Stimulated activated CD4-positive, alpha-beta T cell treated with anti-CD3 and anti-CD28 coated beads, Interleukin-1b, Interleukin-23, amount 100 ng/mL, for 48 hours (primary cell): ENCODE measurements at regions not wholly inside any gene's neighbourhood (a gene's known extent, or its start where the extent isn't known, plus 50 kb on each side); places are given as distances from the start of the nearest gene placed in this dataset.

ENCODE experiments used
- DNase-seq: peaks from one replicate; pipeline ENCODE4 v3.0.0-alpha.2; 2020

DNA sequence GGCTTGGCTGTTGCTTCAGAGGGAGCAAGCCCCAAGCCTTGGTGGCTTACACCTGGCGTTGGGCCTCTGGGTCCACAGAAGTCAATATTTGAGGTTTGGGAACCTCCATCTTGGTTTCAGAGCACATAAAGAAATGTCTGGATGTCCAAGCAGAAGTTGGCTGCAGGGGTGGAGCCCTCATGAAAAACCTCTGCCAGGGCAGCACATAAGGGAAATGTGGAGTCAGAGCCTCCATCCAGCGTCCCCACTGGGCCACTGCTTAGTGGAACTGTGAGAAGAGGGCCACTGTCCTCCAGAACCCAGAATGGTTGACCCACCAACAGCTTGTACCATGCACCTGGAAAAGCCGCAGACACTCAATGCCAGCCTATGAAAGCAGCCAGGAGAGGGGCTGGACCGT lies 573.5 kb upstream of the ZWINT start:
- no peak for DNase-seq

DNA sequence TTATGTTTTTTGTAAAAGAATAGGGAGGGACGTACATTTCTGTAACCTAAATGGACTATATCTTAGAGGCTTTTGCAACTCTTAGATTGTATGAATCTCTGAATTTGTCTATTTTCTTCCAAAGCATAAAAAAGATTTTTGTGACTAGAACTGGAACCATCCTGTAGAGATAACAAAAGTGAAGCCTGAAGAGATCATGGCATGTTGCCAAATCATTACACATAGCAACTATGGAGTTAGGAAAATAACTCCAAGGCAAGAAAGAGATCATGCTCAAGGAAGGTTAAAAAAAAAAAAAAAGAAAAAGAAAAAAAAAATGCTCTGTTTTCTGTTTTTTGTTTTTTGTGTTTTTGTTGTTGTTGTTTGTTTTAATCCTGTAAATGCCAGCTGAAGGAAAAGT lies 567.7 kb upstream of the ZWINT start:
- DNase-seq, result no peak

DNA sequence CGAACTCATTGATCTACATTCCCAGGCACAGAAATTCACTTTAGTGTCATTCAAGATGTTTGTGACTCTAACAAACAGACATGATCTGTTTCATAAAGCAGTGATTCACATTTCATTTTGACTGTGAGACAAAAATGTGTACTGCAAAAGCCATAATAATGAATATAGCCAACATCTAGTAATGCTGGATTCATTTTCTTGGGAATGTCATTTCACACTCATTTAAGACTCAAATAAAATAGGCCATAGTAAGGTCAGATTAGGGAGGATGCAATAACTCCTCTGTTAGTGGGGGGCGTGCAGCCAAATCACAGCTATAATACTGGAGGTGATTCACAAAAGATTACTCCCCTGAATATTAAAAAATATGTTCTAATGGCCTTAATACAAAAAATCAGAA lies 566.6 kb upstream of the ZWINT start:
- DNase-seq, result no peak

DNA sequence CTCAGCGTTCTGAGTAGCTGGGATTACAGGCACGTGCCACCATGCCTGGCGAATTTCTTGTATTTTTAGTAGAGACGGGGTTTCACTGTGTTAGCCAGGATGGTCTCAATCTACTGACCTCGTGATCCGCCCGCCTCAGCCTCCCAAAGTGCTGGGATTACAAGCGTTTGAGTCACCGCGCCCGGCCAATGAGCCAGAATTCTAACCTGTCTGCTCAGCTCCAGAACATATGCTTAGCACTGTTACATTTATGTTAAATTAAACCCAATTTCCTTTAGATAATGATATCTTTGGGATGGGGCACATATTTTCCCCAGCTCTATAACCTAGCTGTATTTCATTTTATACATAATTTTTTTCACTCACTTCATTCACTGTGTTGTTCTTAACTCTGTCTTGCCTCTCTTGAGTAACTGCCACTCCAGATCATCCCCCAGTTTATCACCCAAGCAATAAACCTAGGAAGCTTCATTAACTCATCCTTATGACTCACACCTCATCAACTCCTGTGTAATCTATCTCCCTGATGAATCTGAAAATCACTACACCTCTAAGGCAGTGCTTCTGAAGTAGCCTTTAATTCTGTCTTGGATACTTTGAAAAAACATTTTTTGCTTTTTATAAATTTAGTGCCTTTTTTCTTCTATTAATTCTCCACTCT lies 559.7 kb upstream of the ZWINT start:
- no peak for DNase-seq

DNA sequence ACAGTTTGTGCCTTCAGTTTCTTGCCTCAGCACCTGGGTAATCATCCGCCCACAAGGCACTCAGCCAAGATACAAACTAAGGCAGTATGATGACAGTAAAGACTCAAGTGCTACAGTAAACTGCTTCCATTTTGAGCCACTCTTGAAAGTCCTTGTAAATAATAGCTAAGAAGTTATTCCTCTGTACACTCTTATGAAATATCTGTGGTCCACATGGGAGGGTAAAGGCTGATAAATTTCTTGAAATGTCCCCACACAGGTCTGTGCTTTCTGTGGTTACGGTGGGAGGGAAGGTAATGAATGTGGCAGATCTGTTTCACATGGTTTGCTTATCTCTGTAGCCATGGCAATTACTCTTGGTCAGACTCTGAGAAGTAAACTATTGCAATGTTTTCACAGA lies 551.0 kb upstream of the ZWINT start:
- DNase-seq, result no peak

DNA sequence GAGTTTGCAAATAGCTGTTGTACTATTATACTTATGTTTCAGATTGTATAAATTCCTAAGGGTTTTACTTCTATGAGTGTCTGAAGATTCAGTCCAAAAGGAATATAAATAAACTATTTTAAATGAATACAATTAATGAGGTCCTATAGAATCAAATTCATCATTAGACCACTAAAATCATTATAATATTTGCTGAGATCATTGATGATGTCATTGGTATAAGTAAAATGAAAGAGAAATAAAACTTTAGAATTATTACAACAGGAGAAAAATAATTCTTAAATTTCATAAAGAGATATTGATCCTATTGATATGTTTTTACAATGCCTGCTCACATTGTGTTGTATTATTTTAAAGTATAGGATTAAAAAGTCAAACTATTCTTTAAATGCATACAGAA lies 544.0 kb upstream of the ZWINT start:
- no peak for DNase-seq

DNA sequence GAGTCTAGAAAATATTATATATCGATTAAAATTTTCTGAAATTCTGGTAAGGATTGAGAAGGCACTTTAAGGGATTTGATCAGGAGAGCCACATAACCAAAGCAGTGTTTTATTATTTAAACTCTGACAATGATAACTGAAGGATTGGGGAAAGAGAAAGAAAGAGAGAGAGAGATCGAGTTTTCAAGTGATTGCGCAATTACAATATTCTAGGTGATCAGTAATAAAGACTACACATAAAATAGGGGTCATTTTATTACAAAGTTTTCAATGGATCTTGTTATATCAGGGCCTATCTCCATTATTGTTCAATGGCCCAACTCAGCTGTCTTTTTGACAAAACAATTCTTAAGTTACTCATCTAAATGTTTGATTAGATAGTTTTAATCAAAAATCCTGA lies 541.5 kb upstream of the ZWINT start:
- no peak for DNase-seq

DNA sequence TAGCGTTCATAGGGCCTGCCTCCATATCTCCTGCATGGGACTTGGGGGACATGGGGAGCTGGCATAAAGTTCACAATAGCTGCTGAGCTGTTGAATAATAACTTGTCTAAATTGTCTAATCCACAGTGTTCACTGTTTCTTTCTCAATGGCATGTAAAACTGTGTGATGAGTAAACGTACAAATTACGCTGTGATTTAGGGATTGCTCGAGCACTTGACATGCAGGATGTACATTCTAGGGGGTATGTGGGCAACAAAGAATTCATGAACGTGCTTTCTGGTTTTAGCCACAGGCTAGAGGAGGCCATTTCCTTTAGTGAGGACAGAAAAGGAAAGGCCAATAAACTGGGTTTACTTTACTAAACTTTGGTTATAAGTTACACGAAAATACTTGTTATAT lies 534.2 kb upstream of the ZWINT start:
- no peak for DNase-seq

DNA sequence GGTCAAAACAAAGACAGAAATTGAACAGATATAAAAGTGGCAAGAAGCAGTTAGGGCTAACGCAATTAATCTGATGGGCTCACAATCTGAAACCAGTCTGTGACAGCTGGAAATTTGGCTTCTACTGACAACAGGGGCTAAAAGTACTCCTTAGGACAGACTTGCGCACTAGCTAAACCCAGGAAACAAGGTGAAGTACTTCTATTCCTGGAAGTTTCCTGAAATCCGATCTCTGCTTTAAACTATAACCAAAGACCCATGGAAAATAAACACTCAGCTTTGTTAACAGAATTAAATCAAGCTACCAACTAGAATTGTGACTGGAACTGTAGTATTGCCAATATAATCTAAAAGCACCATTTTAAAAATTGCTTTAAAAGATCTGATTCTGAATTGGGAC lies 520.2 kb upstream of the ZWINT start:
- DNase-seq, result no peak

DNA sequence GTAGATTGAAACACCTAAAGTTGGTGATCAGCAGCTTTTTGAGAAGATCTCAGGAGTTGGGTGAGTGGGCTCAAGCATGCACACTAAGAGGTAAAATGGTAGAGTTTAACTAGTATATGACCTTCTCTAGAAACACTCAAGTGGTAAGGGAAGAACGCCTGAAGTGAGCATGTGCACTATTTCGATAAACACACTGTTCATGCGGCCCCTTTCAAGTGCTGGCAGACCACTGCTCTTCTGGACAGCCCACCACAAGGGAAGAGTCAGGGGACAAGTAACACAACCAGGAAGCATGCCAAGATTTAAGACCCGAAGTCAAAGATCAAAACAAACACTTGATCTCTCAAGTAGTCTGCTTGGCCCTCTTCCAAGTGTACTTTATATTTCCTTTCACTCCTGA lies 519.5 kb upstream of the ZWINT start:
- no peak for DNase-seq

DNA sequence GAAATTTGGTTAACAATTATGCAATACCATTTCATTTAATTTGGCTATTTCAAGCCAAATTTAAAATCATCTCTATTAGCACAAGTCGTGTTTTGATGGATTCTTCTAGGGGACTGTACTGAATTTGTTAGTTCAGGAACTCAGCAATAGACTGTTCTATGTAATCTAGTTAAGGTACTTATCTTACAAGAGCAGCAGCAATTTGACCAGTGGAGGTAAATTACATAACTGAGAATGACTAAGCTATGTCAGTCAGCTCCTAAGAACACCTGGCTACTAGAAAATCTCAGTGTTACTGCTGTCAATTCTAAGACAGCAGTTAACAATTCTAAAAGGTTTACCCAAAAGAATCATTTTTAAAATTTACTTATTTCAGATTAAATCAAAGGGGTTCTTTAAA lies 513.9 kb upstream of the ZWINT start:
- no peak for DNase-seq

DNA sequence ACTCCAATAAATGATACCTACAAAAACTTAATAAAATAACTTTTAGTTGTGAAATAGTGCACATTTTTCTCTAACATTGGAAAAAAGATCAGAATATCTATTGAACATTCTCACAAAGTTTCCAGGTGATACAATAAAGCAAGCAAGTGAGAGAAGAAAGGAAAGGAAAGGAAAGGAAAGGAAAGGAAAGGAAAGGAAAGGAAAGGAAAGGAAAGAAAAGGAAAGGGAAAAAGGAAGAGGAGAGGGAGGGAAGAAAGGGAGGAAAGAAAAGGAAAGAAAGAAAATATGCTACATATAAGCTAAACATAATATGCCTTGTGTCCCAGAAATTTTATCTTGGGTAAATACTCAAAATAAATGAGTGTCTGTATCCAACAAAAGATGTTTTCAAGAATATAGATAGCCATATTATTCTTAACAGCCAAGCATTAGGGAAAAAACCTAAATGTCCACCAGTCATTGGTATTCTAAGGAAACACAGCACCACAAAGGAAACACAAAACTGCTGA lies 510.2 kb upstream of the ZWINT start:
- DNase-seq, result no peak

DNA sequence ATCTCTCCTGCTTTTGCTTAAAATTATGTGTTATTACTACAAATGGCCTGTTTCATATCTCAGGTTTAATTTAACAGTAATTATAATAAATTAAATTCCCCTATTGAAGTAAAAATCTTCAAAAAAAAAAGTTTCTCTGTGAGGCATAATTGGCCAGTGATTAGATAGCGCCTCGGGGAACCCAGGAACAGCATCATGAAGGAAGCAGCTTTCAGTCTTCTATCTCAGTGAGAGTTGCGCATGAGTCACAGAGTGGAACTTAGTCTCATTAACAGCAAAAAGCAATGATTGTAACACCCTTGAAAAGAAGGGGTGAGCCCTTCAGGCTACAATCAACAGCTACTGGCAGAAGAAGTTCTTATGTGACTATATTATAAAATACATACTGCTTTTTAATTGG lies 506.2 kb upstream of the ZWINT start:
- DNase-seq, result no peak

DNA sequence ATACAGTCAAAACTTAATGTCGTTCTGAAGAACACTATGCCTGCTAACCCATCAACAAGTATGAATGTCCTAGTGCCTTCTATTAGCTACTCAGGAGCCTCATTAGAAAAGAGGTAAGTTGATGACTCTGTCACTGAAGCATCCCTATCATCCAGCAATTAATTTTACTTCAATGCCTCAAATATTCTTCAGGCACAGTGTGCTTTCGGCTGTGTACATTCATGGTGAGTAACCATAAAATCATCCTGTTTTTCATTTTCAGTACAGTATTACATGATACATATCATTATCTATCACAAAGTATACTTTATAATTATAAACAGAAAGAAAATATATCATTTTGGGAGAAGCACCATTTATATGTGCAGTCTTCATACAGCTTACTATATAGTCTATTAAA lies 495.5 kb upstream of the ZWINT start:
- DNase-seq, result no peak

DNA sequence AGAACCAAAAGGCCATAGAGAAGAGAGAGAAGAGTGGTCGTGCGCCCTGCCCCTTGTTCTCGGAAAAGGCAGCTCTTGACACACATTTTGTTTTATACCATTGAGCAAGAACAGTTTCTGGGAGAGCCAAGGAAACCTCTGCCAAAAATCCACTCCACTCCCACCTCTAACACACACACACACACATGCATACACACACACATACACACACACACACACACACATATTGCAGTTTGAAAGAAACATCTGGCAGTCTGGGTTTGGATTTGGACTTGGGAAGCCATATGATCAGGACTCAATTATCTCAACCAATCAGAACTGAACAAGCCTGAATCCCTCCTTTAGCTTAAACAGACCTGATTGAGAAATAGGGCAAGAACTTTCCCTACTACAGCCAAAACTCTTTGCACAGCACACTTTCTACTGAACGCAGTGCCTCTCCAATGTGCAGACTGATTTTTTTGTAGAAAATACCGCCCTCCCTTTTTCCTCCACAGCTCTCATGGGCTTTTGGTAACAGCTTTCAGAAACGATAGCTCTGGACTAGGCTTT lies 484.0 kb upstream of the ZWINT start:
- DNase-seq, result no peak

DNA sequence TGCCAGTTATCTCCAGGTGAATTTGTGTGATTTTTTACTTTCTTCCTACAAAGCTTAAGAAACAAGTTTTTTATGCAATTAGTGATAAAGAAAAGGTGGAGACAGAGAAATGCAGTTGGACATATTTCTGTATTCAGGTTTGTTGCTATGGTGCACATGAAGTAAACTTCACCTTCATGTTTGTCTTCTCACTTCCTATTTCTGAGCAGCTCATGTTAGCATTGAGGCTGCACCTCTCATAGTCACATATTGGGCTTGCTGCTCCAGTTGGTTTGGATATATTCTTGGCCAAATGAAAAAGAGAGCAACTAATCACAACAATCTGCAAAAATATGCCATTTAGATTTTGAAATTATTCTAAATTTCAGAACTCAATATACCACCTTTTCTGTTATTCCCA lies 475.6 kb upstream of the ZWINT start:
- DNase-seq, result no peak

DNA sequence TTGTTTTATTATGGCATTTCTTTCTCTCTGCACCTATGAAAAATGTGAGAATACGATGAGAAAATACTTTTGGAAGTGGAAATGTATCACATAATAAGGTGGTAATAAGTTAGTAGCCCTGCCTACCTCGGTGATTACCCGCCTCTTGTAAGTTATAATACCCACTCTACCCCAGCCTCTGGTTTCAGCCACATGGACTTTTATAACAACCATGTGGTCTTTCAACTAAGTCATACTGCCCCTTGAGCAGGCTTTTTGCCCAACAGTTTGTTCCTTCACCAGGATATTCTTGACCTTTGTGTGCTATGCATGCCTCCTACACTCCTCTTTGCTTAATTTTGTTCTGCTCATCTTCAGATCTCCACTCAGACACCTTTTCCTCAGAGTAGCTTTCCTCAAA lies 470.6 kb upstream of the ZWINT start:
- no peak for DNase-seq

DNA sequence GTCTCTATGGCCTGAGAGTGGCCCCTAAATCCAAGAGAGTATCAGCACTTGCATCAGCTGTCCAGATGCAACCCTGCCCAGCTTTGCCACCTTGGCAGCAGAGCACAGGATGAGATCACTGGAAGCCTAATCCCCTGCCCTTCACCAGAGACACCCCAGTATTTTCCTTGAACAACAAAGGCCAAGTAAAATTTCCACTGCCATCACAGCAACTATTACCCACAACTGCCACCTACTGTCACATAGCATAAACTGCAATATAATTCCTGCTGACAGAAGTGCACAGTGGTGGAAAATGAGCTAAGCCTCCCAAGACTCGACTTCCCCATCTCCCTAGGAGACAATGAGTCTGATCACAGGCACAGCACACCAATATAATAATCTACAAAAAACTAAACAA lies 462.8 kb upstream of the ZWINT start:
- no peak for DNase-seq

DNA sequence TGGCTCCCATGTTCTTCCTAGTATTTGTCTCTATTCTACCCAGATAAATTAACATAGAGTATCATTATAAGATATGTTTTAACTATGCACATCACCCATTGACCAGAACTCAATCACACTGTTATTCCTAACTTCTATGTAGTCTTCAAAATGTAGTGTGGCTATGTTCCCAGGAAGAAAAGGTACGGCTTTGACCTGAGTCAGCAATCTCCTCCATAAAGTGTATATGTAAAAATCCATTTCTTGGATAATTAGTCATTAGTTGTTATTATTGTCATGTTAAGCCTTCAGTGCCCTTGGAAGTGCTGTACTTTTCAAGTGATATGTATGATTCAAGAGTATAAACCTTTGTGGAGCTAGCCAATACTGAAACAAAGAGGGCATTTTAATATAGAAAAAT lies 444.0 kb upstream of the ZWINT start:
- DNase-seq, result no peak

DNA sequence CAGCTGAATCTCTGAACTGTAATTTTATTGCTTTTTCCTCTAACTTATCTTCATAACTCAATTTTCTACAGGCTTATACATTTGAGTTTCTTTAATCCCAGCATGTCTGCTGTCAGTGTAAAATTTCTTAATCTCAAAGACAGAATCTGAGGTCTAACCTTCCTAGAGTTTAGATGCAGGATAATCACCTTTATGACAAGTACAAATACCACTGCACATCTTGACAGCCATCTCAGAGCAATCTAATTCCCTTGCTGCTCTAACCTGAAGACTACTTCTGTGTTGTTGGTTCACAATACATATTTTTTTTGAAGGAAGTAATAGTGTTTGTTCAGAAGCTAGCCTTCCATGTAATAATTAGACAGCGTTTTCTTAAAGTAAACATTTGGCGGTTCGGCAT lies 424.2 kb upstream of the ZWINT start:
- DNase-seq, result no peak

DNA sequence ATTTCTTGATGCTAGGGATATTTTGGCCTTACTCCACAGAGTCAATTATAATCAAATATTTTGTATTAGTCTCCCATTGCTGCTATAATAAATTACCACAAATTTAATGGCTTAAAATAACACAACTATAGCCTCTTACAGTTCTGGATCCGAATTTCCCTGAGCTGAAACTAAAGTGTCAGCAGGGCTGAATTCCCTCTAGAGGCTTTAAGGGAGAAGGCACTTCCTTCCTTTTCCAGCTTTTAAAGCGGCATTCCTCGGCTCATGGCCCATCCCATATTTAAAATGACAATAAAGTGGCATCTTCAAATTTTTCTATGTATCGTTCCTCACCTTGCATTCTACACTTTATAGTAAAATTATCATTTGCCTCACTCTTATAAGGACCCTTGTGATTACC lies 421.4 kb upstream of the ZWINT start:
- no peak for DNase-seq

DNA sequence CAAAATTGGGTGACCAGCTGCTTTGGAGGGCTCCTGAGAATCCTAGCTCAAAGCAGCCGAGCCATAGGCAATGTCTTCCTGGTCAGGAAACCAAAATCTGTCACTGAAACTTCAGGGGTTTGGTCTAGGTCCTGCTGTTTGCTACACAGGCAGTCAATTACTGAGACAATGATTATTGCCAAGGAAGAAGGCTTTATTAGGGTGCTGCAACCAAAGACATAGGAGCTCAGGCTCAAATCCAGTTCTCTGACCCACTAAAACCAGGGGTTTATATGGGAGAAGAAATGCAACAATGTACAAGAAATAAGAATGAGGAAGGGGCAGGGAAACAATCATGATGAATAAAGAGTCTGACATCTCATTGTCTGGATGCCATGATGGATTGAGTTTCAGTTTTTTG lies 410.3 kb upstream of the ZWINT start:
- DNase-seq, result no peak

DNA sequence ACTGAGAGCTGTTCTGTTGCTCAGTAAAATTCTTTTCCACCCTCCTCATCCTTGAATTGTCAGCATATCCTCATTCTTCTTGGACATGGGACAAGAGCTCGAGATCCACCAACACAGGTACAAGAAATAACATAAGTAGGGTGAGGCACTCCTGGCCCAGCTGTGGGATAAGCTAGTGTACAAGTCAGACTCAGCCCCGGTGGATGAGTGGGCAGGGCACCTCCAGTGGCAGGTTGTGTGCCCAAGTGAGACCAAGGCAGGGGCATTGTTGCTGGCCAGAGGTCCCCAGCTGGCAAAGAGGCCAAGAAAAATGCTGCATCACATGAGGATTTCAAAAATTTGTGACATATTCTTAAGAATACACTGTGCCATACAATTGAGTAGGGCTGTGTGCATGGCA lies 402.0 kb upstream of the ZWINT start:
- no peak for DNase-seq

DNA sequence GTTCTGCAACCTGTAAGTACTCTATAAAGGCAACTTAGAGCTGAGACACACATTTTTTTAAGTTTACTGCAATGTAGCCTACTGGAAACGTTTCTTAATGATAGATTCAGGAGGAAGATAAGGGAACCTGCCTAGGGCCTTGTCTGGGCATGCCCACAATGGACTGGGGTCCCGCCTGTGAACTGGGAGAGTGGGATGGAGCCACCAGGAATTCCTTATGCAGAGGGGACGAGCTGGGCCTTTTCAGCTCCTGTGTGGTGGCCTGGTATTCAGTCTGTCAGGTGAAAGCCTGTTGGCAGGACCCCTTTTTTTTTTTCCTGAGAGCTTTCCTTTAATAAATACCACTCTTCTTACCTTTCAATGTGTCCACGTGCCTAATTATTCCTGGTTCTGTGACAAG lies 384.4 kb upstream of the ZWINT start:
- DNase-seq, result no peak

DNA sequence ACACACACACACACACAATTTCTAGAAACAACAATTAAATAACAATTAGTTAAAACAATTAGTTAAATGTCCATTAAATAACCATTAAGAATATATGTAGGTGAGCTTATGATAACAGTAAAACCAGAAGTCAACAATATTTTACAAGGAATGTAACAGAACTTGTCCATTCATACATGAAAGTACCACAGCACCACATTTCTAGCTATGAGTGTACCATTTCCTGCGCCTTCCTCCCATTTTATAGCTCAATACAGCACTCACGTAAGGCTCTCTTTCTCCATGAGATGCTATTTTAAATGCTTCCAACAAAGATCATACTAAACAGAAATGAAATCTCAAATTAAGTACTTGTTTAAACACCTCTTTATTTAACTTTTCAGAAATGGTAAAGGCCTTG lies 367.3 kb upstream of the ZWINT start:
- DNase-seq, result no peak
